Muscle of arm (tissue), 1 donor: ENCODE measurements at regions not wholly inside any gene's neighbourhood (a gene's known extent, or its start where the extent isn't known, plus 50 kb on each side); places are given as distances from the start of the nearest gene placed in this dataset.

Source experiments
- DNase-seq: peaks from one replicate; pipeline ENCODE4 v3.0.0-alpha.2; 2013

GRCh38 chr15:94056314-94056713 is 175.0 kb upstream of the MCTP2 start:
- no peak for DNase-seq

- no peak for DNase-seq
Observed at GRCh38 chr15:94053626-94054025, 177.7 kb upstream of the MCTP2 start.

DNA sequence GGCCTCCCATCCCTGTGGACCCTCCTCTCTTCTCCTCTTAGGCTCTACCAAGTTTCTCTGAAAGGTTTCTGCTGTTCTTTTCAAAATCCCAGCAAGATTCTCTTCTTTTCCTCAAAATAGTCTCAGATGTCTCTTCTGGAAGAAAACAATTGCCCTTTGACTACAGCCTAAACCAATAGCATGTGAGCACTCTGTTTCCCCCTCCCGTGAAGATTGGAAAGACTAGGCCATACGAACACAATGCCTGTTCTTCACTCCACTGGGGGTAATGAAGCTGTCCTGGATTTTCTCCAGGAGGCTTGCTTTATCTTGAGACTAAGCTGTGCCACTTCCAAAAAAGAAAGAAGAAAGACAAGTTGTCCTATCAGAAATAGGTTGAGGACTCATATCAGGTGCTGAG is 178.7 kb upstream of the MCTP2 start:
- DNase-seq: no peak

DNA sequence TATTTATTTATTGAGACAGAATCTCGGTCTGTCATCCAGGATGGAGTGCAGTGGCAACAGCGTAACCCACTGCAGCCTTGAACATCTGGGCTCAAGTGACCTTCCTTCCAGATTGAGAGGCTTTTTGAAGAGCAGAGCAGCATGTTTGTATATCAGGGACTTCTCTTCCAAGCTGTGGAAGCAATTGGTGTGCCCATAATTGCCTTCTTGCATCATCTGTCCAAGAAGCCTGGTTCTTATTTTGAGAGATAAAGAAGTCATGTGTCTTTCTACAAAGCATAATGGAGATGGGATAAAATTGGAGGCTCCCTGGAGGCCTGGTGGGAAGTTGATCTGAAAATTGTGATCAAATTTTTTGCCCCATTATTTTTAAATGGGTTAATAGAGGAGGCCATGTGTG is 183.8 kb upstream of the MCTP2 start:
- no peak for DNase-seq

DNA sequence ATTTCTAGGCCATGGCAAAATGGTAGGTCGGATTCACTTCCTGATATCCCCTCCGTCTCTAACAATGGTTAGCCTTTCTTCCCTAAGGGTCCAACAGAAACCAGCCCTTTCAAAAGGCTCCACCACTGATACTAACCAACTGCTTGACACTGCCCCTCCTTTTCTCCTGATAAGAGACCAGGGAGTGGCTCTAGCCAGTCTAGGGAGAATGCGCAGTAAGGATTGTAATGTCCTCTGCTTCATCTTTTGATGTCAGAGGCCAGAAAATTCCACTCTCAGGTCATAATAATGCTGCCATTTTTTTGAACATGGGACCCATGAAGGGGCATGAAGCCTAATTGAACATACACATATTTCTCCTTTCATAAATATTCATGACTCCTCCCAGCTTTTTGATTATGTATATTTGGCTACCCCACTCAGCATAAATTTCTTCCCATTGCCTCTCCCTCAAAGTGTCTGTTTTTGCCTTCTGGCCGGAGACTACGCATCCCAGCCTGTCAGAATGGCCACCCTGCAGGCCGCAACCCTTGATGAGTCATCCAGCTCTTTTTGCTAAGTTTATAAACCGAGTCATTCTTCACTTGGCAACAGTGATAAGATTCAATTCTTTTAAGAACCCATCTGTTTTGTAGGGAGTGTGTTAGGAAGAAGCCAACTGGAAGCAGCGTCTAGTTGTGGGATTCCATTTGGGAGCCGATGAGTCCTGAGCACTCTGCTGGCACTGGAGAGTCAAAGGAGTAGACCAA is 189.0 kb upstream of the MCTP2 start:
- DNase-seq: no peak

GRCh38 chr15:94041746-94042145 is 189.6 kb upstream of the MCTP2 start:
- DNase-seq: no peak

- no peak for DNase-seq
Observed at GRCh38 chr15:94040541-94041248, 190.7 kb upstream of the MCTP2 start.

DNA sequence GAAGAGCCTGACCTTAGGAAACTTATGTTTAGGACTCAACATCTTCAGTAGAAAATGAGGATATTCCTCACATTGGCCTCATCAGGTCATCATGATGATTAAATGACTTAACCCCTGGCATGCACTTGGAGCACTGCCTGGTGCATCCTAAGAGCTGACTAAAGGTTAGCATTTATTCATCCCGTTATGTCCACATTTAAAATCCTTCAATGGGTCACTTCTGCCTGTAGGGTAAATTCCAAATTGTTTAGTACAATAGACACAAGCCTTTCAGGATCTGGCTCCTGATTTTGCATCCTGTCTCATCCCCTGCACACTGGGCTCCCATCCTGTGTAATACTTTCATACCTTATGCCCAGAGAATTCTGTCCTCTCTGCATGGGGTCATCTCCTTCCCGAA is 195.2 kb upstream of the MCTP2 start:
- no peak for DNase-seq

GRCh38 chr15:94033683-94034020 is 197.7 kb upstream of the MCTP2 start:
- no peak for DNase-seq

GRCh38 chr15:94033014-94033682 is 198.2 kb upstream of the MCTP2 start:
- DNase-seq: no peak

DNA sequence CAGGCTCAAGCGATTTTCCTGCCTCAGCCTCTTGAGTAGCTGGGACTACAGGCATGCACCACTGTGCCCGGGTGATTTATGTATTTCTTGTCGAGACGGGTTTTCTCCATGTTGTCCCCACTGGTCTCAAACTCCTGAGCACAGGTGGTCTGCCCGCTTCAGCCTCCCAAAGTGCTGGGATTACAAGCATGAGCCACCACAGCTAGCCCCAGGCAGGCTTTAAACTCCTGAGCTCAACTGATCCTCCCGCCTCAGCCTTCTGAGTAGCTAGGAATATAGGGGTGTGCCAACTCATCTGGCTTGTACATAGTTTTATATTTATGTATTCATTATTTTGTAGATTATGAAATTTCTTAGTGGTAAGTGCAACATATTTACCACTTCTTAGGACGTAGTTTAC is 198.8 kb upstream of the MCTP2 start:
- DNase-seq: no peak

DNA sequence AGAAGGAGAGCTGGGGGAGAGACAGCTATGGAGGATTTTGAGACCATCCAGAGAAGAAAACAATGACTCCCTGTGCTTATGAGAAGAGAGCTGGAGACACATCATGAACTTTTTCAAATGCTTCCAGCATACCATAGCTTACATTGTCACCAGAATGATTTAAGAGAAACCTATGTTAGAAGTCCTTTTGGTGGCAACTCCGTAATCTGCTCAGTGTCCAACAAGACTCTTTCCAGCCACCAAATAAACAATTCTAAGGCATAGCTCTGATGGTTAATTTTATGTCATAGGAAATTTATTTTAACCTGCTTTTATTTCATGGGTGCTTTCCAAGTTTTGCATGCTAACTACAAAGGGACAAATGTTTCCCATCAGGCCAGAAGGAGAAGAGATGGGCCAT is 200.3 kb upstream of the MCTP2 start:
- no peak for DNase-seq

DNA sequence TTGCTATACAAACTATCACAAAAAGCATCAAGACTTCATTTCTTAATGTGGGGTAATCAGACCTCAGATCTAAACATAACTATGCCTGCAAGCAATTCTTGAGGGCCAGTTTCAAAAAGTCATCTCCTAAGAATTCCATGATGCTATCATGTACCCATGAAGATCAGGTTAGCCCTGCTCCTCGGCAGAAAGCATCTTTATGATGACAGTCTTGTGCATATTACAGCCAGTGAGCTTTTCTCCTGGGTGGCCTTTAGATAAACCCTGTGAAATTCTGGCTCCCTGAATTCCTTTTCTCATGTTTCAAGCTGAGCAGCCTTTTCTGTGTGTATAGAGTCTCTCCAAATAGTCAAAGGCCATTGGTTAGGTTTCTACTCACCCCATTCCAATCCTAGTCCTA is 201.9 kb upstream of the MCTP2 start:
- DNase-seq: no peak

DNA sequence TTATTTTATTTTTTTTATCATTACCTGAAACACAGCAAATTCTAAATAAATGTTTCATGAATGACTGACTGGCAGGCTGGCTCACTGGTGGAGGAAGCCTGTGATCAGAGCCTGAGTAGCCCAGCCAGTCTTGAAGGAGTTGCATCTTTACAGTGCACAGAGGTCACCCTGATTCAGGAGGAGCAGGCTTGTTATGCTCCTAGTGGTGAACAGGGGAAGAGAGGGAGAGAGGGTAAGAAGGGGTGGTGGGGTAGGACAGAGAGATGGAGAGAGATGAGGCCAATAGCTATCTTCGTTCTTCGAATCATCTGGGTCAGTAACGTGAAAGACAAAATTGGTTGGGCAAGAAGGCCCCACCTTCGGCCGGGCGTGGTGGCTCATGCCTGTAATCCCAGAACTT is 202.6 kb upstream of the MCTP2 start:
- DNase-seq: no peak

DNA sequence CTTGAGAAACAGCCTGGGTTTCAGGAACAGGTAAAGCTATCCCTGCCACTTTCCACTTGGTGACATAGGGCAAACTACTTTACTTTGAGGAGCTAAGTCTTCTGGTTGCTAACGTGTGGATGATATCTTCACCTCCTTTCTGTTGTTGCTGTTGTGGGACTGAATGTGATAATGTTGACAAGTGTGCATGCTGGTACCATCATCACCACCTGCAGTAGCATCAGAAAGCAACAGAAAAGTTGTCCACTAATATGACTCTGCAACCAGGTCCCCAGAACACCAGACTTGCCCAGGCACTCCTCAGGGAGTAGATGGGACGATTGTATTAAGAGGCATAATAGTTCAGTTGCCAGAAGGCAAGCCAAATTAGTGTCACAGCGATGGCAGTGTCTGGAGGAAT is 203.2 kb upstream of the MCTP2 start:
- DNase-seq: no peak

- DNase-seq: no peak
Observed at GRCh38 chr15:94027581-94027980, 203.8 kb upstream of the MCTP2 start.

DNA sequence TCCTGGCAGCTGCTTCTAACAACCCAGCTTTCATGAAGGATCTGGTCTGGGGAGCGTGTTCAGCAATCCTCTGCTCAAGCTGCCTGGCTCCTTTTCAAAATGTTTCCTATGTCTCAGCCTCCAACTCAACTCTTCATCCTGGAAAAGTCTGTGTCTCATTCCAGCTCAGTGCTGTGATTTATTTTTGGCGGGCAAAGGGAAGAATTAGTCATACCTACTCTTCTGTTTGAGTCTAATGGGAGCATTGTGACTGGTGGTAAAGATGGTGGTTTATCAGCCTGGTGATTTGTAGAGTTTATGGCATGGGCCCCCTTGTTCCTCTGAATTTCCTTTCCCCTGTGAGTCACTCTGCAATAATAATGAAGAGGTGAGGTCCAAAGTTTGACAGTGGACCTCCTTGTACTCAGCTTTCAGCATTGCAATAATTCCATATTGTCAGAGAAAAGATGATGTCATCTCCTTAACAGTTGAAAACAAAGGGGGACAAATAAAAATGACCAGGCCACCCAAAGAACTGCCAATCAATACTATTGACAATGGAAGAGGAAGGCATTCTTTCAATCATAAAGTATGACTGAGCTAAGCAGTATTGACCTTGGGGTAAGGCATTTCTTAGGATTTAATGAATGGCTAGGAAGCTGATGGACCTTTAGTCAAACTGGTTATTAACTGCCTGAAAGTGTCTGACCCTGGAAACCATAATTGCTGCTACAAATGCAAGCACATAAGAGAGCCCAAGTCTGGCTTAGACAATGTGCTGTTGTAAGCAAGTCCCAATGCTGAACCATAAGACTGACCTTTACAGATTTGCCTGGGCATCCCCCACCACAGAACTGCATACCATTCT is 204.7 kb upstream of the MCTP2 start:
- DNase-seq: peak; percentile 74

GRCh38 chr15:94023531-94023930 is 207.8 kb upstream of the MCTP2 start:
- DNase-seq: no peak

DNA sequence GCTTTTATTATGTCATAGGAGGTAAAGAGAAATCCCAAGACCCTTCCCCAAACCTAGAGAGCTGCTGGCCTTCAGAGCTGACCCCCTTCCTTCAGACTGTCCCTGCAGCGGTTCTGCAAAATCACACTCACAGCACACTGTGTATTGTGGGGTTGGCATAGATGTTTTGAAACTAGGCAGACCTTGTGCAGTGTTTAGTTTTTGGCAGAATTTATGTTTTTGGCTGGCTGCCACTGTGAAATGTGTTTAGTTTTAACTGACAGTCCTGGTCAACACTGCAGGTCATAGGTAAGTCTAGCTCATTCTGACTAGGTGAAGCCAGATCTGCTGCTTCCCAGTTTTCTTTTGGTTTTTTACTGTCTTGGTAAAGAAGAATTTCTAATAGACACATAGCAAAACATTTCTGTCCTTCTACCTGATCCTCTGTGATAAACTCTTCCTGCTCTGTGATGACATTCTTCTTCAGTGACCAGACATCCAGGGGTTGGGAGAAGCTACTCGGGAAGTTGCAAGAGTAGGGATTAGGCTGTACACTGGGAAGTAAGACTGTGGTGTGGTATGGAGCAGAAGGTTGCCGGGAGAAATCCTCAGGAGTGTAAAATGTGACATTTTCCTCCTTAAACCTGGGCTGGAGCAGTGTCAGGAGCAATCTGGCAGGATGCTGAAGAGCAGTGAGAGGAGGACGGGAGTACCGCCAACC is 209.6 kb upstream of the MCTP2 start:
- DNase-seq: no peak

GRCh38 chr15:94019062-94019461 is 212.3 kb upstream of the MCTP2 start:
- DNase-seq: no peak

DNA sequence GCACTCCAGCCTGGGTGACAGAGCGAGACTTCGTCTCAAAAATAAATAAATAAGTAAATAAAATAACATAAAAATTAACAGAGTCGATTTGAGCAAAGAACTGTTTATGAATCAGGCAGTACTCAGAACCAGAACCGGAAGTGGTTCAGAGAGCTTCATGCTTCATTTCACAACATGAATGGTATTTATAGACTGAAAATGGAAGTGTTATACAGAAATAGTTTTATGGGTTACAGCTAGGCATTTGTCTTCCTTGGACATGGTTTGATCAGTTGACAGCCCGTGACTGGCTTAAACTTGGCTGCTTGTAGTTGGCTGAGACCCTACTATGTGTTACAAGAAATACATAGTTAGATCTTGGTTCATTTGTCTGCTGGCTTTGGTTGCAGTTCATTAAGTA is 216.0 kb upstream of the MCTP2 start:
- no peak for DNase-seq
